SU-DHL-6 (cell line): ENCODE measurements at regions not wholly inside any gene's neighbourhood (a gene's known extent, or its start where the extent isn't known, plus 50 kb on each side); places are given as distances from the start of the nearest gene placed in this dataset.

Experiments used
- EZH2phosphoT487 ChIP-seq: fragments of 200-600 bp; sonication (generic), shearing (Covaris generic); conservative IDR thresholded peaks from 2 replicates; pipeline ENCODE4 v1.6.1; 2018; ENCODE audit warnings: mild to moderate bottlenecking, antibody characterized with exemption, low read length, moderate library complexity, mixed read lengths
- TF ChIP-seq, protein P1 (sequence below): fragments of 200-600 bp; sonication (generic); IDR thresholded peaks from one replicate; pipeline ENCODE4 v1.5.1; 2017; ENCODE audit warnings: antibody characterized with exemption, mild to moderate bottlenecking, low read length, moderate library complexity; ENCODE audit not compliant: insufficient read depth, poor library complexity, severe bottlenecking

DNA sequence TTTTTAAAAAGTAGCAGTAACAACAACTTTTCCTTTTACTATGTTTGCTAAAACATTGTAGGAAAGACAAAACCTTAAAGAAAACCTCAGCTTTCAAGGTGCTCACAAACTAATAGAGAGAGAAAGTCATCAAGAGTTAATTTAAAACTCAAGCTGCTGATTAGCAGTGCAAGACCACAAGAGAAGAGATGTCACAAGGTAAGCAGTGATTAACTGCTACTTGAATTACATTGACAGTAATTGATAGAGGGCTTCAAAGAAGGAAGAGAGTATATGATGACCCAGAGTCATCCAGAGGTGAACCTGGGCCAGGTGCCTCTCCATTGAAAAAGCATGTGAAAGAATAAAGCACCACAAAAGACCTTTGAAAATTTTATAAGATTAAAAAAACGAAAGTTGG is 939.6 kb upstream of the CNTNAP5 start:
- TF ChIP-seq, protein P1, sequence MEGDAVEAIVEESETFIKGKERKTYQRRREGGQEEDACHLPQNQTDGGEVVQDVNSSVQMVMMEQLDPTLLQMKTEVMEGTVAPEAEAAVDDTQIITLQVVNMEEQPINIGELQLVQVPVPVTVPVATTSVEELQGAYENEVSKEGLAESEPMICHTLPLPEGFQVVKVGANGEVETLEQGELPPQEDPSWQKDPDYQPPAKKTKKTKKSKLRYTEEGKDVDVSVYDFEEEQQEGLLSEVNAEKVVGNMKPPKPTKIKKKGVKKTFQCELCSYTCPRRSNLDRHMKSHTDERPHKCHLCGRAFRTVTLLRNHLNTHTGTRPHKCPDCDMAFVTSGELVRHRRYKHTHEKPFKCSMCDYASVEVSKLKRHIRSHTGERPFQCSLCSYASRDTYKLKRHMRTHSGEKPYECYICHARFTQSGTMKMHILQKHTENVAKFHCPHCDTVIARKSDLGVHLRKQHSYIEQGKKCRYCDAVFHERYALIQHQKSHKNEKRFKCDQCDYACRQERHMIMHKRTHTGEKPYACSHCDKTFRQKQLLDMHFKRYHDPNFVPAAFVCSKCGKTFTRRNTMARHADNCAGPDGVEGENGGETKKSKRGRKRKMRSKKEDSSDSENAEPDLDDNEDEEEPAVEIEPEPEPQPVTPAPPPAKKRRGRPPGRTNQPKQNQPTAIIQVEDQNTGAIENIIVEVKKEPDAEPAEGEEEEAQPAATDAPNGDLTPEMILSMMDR = no peak
- TF ChIP-seq EZH2phosphoT487 = no peak
